ENCODE measurements at regions not wholly inside any gene's neighbourhood (a gene's known extent, or its start where the extent isn't known, plus 50 kb on each side); places are given as distances from the start of the nearest gene placed in this dataset.

DNA sequence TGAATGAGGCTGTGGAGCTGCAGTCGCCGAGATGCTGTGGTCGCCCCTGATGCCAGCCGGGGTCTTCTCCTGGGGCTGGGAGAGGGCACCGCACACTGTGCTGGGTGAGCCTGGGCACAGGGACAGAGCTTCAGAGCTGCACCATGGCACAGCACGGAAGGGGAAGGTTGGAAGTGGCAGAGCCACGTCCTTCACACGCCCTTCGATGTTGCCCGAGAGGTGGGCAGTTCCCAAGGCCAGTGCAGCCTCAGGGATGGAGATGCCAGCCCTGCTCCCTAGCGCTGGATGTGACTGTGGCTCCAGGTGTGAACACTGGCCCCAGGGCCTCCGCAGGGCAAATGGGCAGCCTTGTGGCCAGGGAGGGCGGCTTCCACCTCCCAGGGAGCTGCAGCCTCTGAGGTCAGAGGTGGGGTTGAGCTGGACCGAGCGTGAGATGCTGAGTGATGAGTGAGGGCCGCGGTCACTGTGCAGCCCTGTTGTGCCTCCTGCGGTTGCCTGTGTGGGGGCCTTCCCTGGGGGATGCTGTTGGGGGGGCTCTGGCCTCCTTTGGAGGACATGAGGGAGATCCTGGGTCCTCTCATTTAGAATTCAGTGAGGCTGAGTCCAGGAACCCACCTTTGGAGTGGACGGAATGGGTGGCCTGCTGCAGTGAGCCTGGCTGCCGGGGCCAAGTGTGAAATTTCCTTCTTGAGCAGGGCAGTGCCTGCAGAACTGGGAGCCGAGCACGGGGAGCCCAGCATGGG is 1090.0 kb downstream of the BRD1 start:
- TF ChIP-seq, protein P1, sequence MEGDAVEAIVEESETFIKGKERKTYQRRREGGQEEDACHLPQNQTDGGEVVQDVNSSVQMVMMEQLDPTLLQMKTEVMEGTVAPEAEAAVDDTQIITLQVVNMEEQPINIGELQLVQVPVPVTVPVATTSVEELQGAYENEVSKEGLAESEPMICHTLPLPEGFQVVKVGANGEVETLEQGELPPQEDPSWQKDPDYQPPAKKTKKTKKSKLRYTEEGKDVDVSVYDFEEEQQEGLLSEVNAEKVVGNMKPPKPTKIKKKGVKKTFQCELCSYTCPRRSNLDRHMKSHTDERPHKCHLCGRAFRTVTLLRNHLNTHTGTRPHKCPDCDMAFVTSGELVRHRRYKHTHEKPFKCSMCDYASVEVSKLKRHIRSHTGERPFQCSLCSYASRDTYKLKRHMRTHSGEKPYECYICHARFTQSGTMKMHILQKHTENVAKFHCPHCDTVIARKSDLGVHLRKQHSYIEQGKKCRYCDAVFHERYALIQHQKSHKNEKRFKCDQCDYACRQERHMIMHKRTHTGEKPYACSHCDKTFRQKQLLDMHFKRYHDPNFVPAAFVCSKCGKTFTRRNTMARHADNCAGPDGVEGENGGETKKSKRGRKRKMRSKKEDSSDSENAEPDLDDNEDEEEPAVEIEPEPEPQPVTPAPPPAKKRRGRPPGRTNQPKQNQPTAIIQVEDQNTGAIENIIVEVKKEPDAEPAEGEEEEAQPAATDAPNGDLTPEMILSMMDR (IDR thresholded peaks at IDR 0.05; ENCODE audit: borderline replicate concordance, insufficient read depth, low read depth, low read length), result no peak

DNA sequence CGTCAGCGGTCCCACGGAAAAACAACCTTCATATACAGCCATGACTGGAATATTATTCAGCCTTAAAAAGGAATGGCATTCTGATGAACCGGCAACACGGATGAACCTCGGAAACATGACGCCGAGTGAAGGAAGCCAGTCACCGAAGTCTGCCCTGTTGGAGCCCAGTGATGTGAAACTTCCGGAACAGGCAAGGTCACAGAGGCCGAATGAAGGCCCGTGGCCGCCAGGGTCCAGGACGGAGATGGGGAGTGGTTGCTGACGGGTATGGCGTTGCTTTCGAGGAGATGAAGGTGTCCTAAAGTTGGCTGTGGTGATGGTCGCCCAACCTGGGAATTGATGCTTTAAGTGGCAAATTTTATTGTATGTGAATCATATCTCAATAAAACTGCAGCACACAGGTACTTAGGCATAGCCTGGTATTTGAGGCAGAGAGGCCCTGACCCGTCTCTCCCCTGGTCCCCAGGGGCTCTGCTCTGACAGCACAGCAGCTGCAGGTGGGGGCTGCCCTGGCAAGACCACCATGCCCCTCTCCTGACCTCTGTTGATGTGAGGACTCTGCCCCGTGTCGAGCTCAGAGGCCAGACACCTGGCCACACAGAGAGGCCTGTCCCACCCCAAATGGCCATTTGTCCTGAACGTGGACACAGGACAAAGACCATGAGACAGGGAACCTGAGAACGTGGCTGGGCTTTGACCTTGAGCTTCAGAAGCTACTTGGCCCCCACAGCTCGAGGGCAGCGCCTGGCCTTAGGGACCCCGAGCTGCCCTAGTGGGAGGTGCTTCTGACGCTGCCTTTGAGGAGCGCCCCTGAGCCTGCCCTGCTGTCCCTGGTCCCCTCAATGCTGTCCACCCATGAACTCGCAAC is 1090.8 kb downstream of the BRD1 start:
- TF ChIP-seq, protein P1 (IDR thresholded peaks at IDR 0.05; ENCODE audit: borderline replicate concordance, insufficient read depth, low read depth, low read length), result no peak
- H3K4me3 ChIP-seq (ENCODE audit: low read depth, low read length), result no peak overlapping the region

More for the DNA sequence above, 1090.0 kb downstream of the BRD1 start:
- no peak overlapping the region for H3K4me3 ChIP-seq (ENCODE audit: low read depth, low read length)

DNA sequence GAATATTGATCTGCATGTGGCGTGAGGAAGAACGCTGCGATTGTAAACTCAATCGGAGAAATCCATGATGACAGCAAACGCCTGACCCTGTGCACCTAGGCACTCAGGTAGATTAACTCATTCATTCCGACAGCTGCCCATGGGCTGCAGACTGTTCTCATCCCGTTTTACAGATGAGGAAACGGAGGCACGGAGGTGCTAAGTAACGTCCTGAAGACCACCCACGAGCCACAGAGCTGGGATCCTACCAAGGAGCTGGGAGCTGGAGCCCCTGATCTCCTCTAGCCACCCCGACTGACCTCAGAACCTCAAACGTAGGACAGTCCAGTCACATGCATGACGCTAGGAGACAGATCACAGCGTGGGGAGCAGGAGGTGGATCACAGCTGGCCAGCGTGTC is 1092.7 kb downstream of the BRD1 start:
- H3K4me3 ChIP-seq (ENCODE audit: low read depth, low read length), result no peak overlapping the region
- TF ChIP-seq, protein P1 (IDR thresholded peaks at IDR 0.05; ENCODE audit: borderline replicate concordance, insufficient read depth, low read depth, low read length), result no peak

DNA sequence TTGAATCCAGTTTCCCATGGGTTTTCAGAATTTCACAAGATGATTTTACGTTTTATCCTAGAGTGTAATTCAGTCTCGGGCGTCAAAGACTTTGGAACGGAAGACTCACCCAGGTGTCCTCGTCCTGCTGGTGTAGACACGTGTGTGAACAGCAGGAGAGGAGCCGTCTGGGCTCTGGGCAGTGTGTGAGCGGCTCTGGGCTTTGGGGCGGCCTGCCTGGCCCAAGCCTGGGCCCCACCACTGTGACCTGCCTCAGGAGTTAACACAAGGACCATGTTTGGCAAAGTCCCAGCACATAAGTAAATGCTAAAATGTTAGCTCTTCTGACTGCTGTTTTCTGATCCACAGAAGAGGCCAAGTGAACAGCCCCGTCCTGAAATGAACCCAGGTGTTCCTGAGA is 1093.3 kb downstream of the BRD1 start:
- TF ChIP-seq, protein P1 (IDR thresholded peaks at IDR 0.05; ENCODE audit: borderline replicate concordance, insufficient read depth, low read depth, low read length), result no peak
- no peak overlapping the region for H3K4me3 ChIP-seq (ENCODE audit: low read depth, low read length)

DNA sequence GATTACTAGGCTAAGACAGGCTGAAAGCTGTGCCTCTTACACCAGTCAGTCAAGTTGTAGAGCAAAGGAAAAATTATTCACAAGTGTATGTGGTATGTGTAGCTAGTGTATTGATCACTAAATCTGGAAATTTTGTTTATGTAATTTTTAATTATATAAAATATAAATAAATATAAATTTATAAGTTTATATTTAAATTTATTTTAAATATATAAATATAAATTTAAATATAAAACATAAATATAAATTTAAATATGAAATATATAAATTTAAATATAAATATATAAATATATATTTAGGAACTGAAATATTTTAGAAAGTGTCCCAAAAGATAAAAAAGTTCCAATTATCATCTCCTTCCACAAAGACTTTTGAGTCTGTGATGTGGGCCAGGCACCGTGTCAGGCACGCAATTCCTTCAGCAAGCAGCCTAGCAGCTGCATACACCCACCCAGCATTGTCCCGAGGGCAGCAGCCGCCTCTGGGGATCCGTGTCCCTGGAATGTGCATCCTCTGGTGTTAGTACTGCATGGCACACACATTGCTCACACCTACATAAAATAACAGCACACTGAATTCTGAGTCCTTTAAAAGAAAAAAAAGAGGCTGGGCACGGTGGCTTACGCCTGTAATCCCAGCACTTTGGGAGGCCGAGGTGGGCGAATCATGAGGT is 1098.0 kb downstream of the BRD1 start:
- TF ChIP-seq, protein P1 (IDR thresholded peaks at IDR 0.05; ENCODE audit: borderline replicate concordance, insufficient read depth, low read depth, low read length), result no peak
- H3K4me3 ChIP-seq (ENCODE audit: low read depth, low read length), result no peak overlapping the region

DNA sequence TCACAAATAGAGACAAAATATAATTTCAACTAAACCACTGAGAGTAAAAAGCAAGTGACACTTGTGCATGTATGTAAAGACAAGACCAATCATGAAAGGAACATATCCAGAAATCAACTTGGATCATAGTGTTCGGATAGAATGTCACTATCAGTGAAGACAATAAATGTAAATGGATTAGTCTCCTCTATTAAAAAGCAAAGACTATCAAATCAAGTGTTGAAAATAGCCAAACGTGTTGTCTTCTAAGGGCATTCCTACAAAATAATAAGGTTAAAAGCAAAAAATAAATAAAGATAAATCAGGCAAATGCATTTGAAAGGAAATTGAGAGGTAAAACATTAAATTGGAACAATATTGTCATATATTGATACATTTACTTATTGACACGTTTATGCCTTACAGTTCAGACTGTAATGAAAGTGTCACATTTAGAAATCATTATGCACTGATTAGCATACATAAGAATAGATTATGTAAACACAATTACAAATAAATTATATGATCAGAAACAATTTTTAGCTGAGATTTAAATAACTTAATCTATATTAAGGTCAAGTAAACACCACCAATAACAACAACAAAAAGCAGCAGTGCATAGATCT is 1100.1 kb downstream of the BRD1 start:
- TF ChIP-seq, protein P1 (IDR thresholded peaks at IDR 0.05; ENCODE audit: borderline replicate concordance, insufficient read depth, low read depth, low read length), result no peak

More for the DNA sequence above, 1100.1 kb downstream of the BRD1 start:
- H3K4me3 ChIP-seq (ENCODE audit: low read depth, low read length), result no peak overlapping the region
